Upper lobe of left lung (tissue), 4 donors: ENCODE measurements at regions not wholly inside any gene's neighbourhood (a gene's known extent, or its start where the extent isn't known, plus 50 kb on each side); places are given as distances from the start of the nearest gene placed in this dataset.

ENCODE experiments used
- POLR2A ChIP-seq, 4 donors: fragments of 450-650 bp; IDR thresholded peaks; one replicate each; pipeline ENCODE4 v1.5.1; 2016 to 2017; ENCODE audit warnings: antibody characterized with exemption in 4 of 4, mild to moderate bottlenecking in 2 of 4
- TF ChIP-seq, protein P1 (sequence below), 6 experiments: fragments of 450-650 bp in 4 of 6; fragments of 200-600 bp in 2 of 6; sonication (generic) in 2 of 6; IDR thresholded peaks; one replicate each; pipeline ENCODE4 v1.5.1; 2016 to 2019; ENCODE audit warnings: antibody characterized with exemption in 6 of 6

DNA sequence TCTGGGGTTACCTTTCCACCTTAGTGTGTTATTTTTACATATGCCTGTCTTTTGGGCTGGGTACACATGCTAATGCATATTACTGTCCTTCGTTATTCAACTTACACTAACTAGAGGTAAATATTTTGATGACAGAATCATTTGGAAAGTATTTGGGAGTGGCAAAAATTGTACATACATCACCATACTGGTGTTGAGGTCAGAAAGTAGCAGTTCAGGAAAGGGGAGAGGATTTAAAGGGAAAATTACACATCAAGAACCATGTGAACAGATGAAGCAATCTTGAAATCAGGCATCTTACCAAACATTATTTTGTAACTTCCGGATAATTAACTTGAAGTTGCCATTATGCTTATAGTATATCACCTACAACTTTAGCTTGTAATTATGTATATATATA, 379.7 kb downstream of the RND3 start:
- TF ChIP-seq, protein P1, sequence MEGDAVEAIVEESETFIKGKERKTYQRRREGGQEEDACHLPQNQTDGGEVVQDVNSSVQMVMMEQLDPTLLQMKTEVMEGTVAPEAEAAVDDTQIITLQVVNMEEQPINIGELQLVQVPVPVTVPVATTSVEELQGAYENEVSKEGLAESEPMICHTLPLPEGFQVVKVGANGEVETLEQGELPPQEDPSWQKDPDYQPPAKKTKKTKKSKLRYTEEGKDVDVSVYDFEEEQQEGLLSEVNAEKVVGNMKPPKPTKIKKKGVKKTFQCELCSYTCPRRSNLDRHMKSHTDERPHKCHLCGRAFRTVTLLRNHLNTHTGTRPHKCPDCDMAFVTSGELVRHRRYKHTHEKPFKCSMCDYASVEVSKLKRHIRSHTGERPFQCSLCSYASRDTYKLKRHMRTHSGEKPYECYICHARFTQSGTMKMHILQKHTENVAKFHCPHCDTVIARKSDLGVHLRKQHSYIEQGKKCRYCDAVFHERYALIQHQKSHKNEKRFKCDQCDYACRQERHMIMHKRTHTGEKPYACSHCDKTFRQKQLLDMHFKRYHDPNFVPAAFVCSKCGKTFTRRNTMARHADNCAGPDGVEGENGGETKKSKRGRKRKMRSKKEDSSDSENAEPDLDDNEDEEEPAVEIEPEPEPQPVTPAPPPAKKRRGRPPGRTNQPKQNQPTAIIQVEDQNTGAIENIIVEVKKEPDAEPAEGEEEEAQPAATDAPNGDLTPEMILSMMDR (IDR thresholded peaks at IDR 0.05), result no peak
- no peak for TF ChIP-seq POLR2A (IDR thresholded peaks at IDR 0.05)
